HTR-8/SVneo (cell line): ENCODE measurements at regions not wholly inside any gene's neighbourhood (a gene's known extent, or its start where the extent isn't known, plus 50 kb on each side); places are given as distances from the start of the nearest gene placed in this dataset.
"Not testable (repeated sequence)": the region's sequence is repeated elsewhere in the genome, so short reads cannot be mapped to it uniquely, and the experiment has no call there.

Experiments
- DNase-seq: peaks from one replicate; pipeline ENCODE4 v3.0.0; 2011; ENCODE audit warnings: low spot score, mixed read lengths; ENCODE audit not compliant: insufficient read length
- FAIRE-seq: peaks from 2 replicates; lab custom pipeline; 2011; peaks lifted over from hg19 to GRCh38; lab: Jason Lieb, UNC

DNA sequence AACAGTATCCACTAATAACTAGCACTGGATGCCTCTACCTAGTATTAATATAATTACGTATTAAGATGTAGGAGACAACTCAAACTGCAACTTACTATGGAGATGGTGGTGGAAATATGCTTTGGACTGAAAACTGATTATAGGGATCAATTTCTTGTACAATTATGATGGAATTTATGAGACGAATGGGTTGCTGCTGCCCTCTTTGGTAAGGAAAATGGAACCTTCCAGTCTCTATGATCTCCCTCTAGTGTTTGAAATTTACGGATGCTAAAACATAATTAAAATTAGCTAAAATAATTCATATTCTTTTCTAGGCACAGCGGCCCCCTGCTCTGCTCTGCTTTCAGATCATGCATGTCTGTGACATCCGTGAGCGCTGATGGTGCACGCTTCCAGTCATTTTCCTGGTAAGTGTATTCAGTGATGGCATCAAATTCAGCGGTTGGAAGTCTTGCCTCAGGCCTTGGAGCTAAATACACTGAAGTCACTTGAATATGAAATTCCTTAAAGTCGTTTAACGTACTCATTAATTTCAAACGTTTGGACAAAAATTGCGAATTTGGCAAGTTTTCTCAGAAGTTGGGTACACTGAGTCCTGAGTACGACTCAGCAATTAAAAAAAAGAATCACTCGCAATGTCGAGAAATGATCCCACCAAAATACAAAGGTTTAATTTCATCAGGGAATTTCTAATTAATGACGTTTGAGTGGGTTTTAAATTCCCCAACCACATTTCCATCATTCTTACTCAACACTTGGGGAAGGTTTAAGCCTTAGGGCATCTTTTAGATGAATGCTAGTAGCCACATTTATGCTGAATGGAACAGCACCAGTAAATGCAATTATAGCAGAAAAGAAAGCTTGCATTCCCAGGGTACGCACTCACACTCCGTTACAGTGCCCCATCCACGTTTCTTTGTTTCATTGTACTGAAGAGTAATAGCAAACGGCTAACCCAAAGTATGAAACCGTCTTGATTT, 132.6 kb downstream of the NR2F2 start:
- FAIRE-seq (no peak), DNase-seq (no peak)

DNA sequence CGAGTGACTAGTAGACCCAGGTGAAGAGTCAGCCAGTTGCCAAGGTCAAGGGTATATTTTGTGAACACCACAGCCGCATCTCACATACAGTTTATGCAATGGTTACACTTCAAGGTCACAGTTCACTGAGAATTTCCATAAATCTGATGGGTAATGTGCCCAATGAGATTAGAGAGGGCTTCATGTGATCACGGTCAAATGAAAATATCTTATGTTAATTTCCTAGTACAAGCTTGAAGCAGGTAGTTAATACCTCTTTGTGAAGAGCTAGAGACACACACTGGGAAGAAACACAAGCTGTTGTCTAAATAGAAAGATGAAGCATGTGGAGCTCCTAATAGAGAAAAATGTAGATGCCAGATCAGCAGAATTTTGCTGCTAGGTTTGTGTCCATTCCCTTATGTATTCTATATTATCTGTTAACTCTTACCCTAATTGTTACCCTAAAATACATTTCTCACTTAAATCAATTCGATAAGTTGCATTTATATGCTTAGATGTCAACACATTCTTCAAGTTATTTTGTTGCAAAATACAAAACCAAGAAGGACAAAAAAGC, 136.0 kb downstream of the NR2F2 start:
- no peak for FAIRE-seq
- DNase-seq: no peak

DNA sequence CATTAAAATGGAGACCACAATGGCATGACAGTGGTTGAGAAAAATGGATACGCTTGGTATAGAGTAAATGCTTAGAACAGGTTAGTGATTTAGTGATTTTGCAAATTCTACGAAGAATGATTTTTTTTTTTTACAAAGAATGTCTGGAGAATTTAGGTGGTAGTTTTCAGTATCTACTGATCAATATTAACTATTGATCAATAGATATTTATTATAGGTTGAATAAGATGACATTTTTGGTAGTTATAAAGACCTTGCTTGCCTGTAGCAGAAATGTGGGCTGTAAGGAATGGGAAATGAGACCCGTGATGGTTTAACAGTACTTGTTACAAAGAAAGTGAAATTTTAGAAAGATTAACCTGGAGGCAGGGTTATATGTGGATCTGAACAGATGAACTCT, 137.5 kb downstream of the NR2F2 start:
- DNase-seq: no peak
- no peak for FAIRE-seq

DNA sequence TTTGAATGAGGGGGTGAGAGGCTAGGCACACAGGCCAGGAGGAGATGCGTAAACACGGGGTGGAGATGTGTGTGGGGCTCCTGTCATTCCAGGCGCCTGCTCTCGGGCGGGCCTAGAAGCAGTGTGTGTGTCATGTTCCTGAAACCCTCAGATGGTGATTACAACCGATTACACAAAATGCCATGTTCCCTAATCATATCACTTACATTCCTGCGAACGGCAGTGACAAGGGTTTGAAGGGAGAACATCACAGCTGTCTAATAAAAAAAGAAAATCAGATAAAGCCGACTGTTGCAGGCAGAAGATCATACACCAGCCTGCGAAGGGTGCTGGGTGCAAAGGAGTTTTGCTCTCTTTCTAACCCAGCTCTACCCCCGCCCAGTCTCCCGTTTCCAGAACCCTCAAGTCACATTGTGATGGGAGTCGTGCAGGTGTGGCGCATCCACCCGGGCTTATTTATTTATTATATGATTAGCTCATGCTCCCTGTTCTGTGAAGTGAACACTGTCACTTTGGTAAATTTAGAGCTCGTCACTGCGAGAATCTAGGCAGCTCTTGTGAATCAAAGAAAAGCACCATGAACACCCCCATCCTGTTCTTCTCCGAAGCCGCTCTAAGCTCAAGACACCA, 140.3 kb downstream of the NR2F2 start:
- no peak for DNase-seq
- FAIRE-seq: no peak

DNA sequence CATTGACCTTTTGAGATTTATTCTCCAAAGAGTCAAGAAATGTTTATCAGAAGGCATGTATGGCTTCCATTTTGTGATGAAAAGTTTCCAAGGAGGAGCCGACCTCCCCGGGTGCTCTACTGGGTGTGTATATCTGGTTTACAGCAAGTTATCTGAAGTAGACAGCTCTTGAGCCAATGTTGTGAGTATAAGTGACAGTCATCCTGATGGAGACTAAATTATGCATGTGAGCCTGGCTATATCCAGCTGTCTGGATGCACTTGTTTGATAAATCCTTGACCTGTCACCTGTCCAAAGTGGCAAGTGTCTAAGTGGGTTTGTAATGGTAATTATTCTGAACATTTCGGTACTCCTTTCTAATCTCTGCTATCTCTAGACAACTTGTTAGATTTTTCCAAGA, 142.2 kb downstream of the NR2F2 start:
- FAIRE-seq (no peak), DNase-seq (no peak)

DNA sequence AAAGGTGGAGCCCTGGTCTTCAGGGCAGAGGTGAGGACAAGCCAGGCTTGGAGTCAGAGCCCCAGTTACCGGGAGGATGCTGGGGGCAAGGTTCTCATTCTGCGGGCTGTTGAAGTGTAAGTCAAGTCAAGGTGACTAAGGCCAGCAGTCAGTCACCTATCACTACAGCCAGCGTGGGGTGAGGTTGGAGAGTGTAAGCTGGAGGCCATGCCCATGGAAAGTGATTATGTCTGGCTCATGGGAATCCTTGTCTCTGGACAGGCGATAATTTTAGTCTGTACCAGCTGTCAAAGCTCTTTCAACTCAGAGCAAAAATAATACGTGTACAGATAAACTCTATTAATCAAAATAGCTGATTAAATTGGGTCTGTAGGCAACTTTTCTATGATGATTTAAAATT, 143.1 kb downstream of the NR2F2 start:
- no peak for FAIRE-seq
- DNase-seq: no peak

DNA sequence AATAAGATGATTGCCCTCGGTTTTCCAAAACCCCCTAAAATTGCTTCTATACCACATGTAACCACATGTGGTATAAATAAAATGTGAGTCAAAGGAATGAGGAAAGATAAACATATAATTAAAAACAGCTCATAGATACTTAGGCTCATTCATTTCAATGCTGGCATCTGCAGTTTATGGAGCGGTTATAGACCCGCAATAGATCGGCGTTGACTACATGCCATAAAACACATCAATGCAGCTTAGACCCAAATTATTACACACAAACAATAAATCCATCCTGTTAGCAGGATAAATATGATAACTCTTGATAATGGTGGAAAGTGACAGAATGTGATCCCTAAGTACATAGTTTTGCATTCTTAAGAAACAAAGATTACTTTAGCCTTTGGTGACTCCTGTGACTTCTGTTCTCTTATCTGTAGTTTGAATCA, 143.7 kb downstream of the NR2F2 start:
- no peak for FAIRE-seq
- DNase-seq: no peak

DNA sequence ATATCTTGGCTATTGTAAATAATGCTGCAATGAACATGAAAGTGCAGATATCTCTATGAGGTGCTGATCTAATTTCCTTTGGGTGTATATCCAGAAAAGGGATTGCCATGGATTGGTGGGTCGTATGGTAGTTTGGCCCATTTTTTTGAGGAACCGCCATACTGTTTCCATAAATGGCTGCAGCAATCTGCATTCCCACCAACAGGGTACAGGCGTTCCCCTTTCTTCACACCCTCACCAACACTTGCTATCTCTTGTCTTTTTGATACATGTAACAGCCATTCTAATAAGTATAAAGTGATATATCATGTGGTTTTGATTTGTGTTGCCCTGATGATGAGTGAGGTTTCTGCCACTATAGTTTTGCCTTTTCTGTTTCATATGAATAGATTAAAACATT, 146.7 kb downstream of the NR2F2 start:
- no peak for DNase-seq

DNA sequence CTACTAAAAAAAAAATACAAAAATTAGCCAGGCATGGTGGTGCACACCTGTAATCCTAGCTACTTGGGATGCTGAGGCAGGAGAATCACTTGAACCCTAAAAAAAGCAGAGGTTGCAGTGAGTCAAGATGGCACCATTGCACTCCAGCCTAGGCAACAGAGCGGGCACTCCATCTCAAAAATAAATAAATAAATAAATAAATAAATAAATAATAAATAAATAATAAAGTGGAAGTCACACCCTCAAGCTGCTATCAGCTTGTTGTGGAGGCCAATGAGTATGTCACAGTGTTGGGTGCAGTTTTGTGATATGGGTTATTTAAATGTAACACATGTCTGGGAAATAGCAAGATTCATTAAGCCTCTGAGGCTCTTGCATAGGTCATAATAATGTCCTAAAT, 153.9 kb downstream of the NR2F2 start:
- FAIRE-seq, DNase-seq: not testable (repeated sequence)

More for the DNA sequence above, 146.7 kb downstream of the NR2F2 start:
- no peak for FAIRE-seq

DNA sequence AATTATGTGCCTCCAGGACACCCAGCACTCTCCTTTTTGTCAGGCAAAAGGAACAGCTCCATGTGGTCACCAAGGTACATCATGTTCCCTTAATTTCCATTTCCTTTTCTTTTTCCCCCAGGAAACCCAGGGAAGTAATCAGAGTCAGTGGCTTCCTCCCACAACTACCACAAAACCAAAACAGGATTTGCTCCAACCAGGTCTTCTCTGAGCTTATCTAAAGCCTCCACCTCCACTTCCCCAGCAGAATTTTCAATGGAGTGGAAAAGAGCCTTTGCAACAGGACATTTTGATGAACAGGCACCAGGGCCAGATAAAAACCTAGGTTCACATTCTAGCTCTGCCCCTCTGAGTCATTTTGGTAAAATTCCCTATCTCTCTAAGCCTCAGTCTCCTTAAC, 154.3 kb downstream of the NR2F2 start:
- no peak for FAIRE-seq

DNA sequence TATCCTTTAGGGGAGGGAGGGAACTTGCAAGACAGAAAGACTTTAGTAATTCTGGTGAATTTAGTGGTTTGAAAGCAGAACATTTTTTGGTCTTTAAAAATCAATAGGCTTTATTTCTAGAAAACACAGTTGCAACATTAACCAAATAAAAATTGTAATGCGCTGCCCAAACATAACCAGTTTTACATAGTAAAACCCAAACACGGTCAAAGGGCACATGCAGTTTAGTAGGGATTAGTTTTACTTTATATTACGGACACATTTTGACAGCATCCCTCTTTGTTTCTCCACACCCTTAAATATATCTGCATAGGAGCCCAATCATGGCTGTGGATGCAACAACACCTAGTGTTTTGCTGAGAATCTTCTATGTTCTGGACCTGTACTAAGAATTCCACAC, 156.7 kb downstream of the NR2F2 start:
- DNase-seq (no peak), FAIRE-seq (no peak)

More for the DNA sequence above, 154.3 kb downstream of the NR2F2 start:
- DNase-seq: no peak

DNA sequence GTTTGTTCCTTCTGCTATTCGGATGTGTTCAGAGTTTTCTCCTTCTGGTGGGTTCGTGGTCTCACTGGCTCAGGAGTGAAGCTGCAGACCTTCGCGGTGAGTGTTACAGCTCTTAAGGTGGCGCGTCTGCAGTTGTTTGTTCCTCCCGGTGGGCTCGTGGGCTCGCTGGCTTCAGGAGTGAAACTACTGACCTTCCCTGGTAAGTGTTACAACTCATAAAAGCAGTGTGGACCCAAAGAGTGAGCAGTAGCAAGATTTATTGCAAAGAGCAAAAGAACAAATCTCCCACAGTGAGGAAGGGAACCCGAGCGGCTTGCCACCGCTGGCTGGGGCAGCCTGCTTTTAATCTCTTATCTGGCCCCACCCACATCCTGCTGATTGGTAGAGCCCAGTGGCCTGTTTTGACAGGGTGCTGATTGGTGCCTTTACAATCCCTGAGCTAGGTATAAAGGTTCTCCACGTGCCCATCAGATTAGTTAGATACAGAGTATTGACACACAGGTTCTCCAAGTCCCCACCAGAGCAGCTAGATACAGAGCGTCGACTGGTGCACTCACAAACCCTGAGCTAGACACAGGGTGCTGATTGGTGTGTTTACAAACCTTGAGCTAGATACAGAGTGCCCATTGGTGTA, 160.7 kb downstream of the NR2F2 start:
- not testable (repeated sequence) for DNase-seq, FAIRE-seq

DNA sequence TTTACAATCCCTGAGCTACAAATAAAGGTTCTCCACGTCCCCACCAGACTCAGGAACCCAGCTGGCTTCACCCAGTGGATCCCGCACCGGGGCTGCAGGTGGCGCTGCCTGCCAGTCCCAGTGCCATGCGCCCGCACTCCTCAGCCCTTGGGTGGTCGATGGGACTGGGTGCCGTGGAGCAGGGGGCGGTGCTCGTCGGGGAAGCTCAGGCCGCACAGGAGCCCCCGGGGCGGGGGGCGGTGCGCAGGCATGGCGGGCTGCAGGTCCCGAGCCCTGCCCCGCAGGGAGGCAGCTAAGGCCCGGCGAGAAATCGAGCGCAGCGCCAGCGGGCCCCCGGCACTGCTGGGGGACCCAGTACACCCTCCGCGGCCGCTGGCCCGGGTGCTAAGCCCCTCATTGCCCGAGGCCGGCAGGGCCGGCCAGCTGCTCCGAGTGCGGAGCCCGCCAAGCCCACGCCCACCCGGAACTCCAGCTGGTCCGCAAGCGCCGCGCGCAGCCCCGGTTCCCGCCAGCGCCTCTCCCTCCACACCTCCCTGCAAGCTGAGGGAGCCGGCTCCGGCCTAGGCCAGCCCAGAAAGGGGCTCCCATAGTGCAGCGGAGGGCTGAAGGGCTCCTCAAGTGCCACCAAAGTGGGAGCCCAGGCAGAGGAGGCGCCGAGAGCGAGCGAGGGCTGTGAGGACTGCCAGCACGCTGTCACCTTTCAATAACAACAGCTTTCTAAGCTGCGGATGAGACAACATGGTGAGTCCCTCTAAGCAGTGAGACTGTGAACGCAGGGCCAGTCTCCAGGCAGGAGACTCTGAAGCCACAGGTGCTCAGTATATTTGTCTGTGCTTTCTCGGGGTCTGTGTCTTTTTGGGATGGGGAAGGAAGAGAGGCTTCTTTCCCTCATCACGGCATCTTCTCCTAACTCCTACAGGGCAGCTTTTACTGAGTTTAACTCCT, 161.5 kb downstream of the NR2F2 start:
- DNase-seq, FAIRE-seq: not testable (repeated sequence)

DNA sequence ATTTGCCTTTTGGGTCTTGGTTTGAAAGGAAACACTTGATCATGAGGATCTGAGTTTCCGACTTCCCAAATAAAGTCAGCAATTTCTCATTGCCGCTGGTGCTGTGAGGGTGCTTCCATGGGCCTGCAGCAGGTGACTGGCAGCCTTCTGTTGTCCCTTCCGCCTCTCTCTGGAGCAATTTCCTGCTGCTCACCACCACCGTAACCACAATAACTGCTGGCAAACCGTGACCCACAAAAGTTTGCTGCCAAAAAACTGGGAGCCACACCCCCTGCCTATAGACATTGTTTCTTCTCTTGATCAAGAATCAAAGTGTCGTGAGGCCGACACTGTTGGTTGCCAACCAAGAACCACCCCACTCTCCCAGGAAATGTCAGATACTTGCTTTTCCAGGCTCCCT, 164.0 kb downstream of the NR2F2 start:
- no peak for FAIRE-seq
- no peak for DNase-seq

DNA sequence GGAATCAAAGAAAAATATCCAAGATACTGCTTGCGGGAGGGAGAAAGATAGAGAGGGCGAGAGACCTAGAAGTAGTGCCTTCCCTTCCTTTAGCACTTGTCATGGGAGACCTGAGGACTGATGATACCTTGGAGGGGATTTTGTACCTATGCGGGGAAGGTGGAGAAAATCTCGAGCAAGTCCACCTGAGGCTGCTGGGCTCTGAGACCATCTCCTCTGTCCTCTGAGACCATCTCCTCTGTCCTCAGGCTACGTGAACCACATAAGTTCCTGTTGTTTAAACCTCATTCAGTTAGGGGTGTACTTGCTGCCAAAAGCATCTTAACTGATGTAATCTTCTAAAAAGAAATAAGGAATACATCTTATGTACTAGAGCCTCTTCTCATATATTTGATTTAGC, 164.9 kb downstream of the NR2F2 start:
- DNase-seq (no peak), FAIRE-seq (no peak)

DNA sequence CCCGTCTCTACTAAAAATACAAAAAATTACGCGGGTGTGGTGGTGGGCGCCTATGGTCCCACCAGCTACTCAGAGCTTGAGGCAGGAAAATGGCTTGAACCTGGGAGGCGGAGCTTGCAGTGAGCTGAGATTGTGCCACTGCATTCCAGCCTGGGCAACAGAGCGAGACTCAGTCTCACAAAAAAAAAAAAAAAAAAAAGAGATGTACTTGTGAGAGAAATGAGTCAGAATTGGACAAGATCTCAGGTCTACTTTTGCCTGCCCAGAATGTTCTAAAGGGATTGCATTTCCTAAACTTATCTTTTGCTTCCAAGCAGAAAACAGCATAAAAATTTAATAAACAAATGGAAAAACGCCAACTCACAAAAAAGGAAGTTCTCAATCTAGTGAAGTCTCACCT, 167.5 kb downstream of the NR2F2 start:
- DNase-seq (no peak), FAIRE-seq (no peak)

DNA sequence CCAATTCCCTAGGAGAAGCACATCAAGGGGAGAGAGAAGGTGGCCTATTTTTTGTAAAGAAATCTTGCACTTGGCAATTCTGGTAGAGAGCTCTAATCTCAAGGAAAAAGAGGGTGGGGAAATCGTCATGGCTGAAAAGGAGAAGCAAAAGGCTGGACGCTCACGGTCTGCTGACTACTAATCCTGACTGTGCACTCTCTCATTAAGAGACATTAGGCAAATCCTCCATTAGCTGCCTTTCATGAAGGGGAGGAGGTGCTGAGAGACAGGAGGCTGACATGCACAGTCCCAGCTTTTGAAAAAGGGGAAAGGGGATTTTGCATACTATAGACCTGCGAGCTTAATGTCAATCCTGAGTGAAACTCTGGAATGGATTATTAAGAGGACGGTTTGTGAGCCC, 170.0 kb downstream of the NR2F2 start:
- FAIRE-seq (no peak), DNase-seq (no peak)

DNA sequence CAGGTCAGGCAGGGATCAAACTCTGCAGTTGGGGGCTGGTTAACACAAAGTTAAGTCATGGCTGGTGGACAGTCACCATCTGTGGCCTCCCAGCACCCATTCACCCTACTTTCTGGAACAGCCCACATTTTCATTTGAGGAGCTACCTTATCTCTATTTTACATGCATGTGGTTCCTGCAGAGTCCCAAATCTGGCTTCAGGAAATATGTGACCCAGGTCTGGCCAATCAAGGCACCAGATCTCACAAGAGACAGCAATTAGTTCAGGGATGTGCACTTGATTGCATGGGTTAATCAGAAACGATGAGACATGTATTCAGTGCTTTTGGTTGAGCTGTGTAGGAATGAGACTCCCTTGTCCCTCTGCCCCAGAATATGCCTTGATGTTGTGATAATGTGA, 170.9 kb downstream of the NR2F2 start:
- no peak for DNase-seq

DNA sequence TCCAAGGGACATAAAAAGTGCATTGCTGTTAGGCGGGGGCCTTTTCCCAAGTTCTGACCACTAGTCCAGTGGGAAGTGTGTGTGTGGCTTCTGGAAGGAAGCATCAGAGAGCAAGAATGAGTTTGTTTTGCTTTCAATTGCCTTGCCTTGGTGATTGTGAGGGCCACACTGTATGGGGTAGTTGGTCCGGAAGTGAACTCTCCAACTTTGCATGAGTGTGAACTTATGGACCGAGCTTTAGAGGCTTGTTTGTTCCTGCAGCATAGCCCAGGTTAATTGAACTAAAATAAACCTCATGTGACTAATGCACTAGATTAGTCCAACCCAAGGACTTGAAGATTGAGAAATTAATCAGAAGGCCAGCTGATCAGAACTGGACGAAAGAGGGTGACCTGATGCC, 171.7 kb downstream of the NR2F2 start:
- no peak for FAIRE-seq
- no peak for DNase-seq

More for the DNA sequence above, 170.9 kb downstream of the NR2F2 start:
- FAIRE-seq: no peak

DNA sequence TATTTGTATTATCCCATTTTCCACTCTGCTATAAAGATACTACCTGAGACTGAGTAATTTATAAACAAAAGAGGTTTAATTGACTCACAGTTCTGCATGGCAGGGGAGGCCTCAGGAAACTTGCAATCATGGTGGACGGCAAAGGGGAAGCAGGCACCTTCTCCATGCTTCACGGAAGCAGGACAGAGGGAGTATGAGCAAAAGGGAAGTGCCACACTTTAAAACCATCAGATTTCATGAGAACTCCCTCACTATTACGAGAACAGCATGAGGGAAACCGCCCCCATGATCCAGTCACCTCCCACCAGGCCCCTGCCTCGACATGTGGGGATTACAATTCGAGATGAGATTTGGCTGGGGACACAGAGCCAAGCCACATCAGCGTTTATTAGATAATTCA, 172.8 kb downstream of the NR2F2 start:
- DNase-seq: no peak
- no peak for FAIRE-seq
